HPDE6-E6E7 (cell line): ENCODE measurements at regions not wholly inside any gene's neighbourhood (a gene's known extent, or its start where the extent isn't known, plus 50 kb on each side); places are given as distances from the start of the nearest gene placed in this dataset.

Source experiments
- DNase-seq: peaks from one replicate; pipeline ENCODE4 v3.0.0; 2011; ENCODE audit warnings: missing footprints; ENCODE audit errors: extremely low spot score

DNA sequence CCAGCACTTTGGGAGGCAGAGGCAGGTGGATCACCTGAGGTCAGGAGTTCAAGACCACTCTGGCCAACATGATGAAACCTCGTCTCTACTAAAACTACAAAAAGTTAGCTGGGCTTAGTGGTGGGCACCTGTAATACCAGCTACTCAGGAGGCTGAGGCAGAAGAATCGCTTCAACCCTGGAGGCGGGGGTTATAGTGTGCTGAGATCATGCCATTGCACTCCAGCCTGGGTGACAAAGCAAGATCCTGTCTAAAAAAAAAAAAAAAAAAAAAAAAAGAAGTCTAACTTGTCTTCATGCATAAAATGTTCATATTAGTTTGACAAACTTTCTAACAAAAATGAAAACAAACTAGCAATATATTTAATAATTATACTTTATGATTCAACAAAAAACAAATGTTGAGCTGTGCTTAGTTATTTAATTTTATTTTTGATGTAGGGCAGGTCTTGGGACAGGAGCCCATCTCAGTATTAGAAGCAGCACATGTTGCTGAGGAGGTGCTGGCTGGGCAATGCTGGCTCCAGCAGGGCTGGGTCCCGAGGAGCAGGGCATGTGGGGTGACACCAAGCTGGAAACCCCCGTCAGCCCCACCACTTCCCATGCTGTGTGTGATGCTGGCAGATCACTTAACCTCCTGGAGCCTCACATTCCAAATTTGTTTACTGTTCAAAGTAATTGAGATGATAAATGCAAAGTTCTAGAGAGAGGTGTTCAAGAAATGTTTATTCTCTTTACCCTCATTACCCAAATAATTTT is 335.3 kb upstream of the KLF6 start:
- DNase-seq = no peak

DNA sequence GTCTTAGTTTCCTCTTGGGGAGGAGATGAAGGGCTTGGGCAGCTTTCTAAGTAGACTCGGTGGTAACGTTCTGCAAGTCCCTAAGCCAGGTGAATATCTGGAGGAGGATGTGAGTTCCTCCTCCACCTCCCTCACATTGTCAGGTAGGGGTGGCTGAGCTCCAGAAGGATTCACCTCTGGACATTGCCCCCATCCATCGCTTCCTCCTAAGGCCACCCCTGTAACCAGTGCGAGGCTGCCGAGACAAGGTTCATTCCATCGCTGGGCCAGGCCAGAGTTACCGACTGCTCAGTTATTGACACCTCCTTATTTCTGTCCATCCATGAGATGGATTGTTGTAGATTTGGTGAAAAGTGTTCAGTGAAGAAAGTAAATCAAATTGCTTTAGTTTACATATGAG is 334.1 kb upstream of the KLF6 start:
- DNase-seq = no peak

DNA sequence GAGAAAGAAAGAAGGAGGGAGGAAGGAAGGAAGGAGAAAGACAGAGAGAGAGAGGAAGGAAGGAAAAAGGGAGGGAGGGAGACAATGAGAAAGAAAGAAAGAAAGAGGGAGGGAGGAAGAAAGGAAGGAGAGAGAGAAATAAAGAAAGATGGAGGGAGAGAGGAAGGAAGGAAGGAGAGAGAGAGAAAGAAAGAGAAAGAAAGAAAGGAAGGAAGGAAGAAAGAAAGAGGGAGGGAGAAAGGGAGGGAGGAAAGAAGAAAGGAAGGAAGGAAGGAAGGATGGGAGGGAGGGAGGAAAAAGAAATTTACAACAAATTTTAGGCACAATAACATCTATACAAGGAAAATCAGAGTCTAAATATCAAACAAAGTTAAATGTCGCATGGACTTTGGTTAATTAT is 332.6 kb upstream of the KLF6 start:
- no peak for DNase-seq

DNA sequence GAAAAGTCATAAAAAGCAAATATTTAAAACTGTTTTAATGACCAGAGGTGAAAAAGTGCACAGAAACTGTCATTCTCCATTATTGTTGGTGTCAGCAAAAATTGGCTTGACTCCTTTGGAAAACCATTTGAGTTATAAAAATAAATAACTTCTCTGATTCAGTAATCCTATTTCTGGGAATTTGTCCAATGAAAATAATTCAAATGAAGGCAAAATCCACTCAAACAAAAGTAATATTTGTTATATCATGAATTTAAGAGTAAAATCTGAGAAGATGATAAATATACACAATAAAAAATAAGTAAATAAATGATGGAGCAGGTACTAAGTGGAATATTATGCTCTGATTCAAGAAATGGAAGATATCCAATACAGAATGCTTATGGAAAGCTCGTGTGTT is 326.6 kb upstream of the KLF6 start:
- no peak for DNase-seq

DNA sequence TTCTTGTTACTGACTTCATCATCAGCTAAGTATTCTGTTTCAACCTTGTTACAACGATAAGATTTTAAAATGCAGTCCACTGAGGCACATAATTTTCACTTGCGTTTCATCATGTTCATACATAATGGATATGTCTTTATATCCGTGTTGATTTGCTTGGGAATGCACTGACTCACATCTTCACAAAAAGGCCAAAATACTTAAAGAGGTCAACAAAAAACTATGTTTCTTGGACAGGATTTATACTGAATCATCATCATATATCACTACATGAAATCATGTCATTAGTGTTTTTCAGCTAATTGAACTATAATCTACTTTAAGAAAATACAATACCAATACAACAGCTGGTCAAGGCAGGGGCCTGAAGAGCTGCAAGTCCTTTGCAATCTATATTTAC is 324.5 kb upstream of the KLF6 start:
- no peak for DNase-seq

DNA sequence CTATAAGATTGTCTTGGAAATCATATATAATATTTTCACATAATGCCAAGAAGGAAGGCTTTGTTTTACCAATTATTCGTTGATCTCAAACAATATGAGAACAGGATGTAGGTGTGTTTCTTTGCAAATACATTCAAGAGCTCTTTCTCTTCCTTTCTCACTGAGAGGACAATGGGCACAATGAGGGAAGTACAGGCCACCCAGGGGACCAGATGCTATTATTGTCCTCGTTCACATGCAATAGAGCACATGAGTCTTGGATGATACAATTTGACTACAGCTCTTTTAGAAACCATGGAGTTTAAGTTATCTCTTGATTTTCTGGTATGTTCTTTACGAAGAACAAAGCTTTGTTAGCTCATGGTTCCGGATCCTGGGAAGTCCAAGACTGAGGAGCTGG is 323.7 kb upstream of the KLF6 start:
- no peak for DNase-seq

DNA sequence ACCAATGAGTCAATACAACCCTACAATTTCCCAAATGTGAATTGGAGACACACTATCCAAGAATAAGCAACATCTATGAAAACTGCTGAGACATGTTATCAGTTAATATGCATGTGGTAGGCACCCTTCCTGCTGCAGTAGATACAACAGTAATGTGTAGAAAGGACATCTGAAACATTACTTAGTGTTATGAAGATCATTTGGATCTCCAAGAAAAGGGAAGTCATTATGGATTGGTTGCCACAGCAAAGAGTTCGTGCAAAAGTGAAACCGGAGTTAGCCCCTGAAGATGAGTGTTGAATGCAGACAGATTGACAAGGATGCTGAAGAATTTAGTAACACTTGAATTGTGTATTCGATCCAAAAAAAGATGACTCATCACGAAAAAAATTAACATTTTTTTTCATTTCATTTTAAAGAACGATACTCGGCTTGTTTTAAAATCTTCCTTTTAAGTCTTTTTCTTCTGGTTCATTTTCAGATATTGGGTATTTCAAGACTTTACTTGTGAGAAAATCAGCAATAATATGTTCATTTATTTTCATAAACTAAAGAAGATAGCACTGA is 322.4 kb upstream of the KLF6 start:
- DNase-seq = no peak

DNA sequence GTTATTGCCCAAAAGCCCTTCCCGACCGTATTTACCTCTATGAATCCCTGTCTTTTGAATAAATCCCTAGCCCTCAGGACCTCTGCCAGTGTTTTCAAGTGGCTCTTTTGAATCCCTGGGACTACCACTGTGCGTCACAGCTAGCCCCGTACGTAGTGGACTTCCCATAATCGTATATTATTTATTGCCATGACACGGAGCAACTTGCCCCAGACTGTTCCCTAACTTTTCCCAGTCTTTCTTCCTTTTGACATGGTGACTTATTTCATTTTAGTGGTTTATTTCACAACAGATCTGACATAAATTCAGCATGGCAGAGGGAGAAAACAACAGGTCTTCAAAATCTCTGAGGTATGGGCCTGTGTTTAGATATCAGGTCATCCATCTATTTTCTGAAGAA is 318.6 kb upstream of the KLF6 start:
- no peak for DNase-seq

DNA sequence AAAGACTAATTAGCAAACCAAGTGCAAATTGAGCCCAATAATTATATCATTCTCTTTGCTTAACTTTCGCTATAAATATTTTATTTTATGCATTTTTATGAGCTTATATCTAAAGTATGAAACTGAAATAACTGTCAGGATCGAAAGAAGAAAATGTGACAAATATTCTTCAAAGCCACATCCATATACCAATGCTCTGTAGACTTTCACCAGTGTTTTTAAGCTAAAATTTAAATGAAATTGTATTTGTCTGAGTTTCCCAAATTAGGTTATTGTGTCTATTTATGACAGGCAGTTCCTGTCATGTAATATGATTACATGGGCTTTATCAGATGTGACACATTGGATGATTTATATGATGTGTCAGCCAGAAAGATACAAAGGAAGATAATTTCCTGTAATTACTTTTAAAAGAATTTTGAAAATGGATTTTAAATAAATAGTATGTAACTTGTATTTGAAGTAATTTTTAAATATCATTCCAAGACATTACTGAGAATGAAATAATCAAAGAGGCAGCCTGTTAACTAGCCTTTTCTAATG is 317.9 kb upstream of the KLF6 start:
- no peak for DNase-seq

DNA sequence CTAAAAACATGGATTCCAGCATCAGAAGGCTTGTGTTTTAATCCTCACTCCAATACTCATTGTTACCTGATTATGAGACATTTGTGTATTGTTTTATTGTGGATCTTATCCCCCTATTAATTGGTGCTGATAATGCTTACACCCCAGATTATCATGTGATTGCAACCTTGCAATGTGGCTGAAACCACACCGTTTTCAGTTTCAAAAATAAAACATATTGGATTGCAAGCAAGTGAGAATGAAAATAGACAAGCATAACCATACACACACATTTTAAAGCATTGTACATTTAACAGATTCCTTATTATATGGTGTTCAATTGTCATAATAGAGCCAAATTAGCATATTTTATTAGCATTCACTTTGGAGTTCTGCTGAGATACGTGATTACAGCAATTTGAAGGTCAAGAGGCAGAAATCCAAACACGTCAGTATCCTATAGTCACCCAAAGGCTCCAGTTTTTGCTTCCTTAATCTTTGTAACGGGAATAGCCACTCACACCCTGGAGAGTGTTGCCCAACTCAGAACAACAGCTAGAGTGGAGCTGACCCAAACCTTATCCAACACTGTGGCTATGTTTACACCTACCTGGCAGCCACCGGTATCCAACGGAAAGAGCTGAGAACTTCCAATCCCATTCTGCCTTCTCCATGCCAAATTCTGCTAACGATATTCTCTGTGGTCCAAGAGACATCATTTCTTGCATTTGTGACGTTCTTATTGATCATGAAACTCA is 317.1 kb upstream of the KLF6 start:
- no peak for DNase-seq

DNA sequence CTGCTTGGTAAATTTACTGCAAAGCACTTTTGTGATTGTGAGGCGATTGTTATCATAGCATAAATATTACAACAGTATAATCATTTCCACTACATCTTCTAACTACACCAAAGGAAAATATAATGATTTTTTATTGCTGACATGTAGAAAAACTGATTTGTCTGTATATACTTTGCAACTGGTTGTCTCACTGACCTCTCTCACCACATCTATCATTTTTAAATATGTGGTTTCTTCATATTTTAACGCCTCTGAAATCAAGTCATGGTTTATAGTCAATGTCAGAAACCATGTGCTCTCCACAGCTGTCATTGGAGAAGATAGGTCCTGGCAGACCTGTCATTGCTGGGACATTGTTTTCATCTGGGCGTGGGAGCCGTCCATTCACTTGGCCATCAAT is 315.4 kb upstream of the KLF6 start:
- DNase-seq = no peak

DNA sequence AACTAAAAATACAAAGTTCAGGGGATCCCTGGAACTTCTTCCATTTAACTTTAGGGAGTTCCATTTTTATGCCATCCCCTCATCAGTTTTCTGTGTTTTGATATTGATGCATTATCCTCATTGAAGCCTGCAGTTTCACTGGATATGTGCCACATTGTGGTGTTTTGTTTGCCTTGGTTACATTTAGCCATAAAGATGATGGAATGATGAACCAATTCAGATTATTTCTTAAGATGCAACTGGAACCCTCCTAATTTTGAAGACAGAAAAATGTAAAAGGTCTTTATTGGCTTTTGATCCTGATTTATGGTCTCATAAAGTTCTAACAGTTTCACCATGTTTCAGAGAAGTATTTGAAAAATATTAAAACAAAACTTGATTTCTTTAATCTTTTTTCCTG is 314.2 kb upstream of the KLF6 start:
- DNase-seq = no peak

DNA sequence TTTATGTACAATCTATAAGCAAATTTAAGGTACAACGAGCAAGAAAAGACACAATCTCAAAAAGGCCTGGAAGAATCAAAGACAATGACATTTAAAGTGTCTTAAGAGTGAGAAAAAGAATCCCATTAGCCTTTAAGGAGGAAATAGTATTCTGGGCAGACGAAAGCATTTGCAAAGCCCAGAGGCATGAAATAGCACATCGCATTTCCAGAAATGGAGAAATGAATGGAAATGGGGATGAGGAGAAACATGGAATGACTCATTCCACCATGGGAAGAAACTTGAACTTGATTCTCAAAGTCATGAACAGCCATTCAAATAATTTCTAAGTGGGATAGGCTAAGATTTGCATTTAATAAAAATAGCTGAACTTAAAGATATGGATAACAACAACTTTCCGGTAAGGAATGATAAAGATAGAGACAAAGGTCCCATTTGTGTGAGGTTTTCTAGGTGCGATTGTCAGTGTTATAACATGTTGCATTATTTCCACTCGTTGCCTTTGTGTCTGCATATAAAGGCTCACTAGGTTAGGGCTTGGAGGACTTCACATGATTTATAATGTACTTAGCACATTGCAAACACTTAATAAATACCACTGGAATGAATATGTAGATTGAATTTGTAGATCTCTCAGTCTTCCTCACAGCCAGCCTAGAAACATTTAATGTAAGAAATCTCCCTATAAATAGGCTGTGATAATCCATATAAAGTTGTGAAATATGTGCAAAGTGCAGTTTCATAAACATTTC is 310.3 kb upstream of the KLF6 start:
- DNase-seq = no peak

DNA sequence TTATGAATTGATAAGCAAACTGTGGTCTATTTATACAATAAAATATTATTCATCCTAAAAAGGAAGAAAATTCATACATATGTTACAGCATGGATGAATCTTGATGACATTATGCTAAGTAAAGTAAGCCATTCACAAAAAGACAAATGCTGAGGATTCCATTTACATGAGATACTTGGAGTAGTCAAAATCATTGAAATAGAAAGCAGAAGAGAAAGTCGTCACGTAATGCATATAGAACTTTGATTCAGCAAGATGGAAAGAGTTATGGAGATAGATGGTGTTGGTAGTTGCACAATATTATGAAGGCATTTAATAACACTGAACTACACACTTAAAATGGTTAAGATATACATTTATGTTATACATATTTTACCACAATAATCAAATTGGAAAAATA is 309.7 kb upstream of the KLF6 start:
- no peak for DNase-seq

DNA sequence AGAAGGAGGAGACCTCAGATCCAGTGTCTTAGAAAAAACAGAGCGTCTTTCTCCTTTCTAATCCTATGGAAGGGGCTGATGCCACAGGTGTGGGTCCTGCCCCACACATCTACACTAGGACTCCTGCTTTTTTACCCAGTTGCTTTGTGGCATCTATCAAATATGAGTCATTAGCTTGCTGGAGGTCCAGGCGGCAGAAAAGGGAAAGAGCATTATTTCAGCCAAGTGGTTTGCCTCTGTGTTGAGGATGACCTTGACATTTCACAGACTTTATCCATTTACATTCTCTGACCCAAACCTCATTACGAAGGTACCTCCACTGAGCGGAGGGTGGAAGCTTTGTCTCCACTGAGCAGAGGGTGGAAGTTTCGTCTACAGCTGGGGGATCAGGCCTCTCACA is 308.4 kb upstream of the KLF6 start:
- DNase-seq = no peak

DNA sequence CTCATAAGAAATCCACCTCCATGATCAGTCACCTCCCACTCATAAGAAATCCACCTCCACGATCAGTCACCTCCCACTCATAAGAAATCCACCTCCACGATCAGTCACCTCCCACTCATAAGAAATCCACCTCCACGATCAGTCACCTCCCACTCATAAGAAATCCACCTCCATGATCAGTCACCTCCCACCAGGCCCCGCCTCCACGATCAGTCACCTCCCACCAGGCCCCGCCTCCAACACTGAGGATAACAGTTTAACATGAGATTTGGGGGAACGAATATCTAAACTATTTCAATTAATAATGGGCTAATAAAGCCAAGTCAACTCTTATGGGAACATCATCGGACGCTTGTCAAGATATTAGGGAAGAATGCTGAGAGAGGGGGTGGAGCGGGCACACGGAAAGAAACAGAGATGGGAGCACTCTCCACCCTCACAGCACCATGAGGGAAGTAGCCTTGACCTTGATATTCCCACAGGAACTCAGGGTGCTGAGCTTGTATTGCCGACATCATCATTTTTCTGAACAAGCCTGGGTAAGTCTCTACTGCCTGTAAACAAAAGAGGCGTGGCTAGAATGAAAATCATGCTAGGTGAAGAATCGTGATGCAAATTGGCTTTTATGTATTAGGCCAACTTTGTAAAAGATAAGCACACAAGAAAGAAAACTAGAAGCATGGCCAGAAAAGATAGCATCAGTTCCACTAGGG is 303.5 kb upstream of the KLF6 start:
- DNase-seq = no peak

DNA sequence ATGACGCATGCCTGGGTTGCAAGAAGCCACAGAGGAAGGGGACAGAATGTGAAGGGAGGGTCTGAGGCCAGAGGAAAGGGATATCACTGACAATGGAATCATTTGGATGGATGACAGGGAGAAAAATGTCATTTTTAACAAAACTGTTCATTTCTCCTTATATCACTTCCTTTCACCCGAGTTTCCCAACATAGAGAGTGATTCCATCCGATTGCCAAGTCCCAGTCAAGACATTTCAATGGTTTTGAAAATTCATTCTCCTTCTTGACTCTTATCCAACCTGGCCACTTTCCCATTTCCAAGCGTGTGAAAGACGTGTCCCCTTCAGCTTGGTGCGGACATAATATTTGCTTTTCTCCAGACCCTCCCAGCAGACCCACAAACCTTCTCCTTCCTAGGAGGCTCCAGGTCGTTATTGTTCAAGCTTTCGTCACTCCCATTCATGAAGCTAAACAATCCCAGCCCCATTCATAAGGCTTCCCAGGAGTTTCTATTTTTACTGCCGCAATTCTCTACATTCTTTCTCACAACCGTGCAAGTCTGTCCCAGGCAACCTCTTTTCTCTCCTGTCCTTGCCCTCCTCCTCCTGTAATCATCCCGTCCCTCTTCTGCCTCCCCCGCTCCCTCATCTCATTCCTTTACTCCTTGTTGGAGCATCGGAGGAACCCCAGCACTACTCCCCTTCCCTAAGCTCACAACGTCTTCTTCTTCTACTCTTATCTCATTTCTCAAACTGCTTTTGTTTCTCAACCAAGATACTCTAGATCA is 301.3 kb upstream of the KLF6 start:
- no peak for DNase-seq

DNA sequence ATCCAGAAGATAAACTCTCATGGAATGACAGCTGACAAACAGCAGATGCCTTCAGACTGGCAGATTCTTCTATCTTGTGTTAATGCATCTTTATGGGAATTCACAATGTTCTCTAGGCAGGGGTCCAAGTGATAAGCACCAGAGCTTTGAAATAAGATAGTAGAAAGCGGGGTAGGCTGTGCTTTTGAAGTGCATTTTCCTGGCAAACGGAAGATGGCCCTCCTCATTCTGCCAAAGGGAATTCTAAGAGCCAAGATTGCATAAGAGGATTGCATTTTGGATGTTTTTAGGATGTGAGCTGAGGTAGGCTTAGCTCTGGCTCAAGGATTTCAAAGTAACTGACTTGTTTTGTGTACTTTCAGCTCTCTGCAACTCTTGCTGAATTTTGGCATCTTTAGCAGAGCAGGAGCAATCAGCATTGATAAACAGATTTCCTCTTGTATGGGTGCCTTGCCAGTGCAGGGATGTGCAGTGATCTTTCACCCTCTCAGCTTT is 298.5 kb upstream of the KLF6 start:
- no peak for DNase-seq

DNA sequence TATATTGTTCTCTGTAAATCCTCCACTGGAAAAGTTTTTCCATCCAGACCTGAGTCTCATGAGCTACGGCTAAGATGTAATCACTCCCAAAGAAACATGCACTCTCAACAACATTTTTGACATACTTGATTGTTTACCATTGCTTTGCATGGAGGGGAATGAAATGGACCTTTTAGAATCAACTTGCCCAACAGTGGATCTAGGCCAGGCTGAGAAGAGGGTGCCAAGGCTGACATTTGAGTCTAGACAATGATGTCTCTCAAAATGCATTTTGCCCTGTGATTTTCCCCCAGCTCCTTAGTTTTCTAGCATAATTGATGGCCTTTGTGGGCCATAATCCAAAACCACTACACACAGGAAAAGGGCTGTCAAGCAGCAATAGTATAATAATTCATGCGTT is 297.9 kb upstream of the KLF6 start:
- no peak for DNase-seq

DNA sequence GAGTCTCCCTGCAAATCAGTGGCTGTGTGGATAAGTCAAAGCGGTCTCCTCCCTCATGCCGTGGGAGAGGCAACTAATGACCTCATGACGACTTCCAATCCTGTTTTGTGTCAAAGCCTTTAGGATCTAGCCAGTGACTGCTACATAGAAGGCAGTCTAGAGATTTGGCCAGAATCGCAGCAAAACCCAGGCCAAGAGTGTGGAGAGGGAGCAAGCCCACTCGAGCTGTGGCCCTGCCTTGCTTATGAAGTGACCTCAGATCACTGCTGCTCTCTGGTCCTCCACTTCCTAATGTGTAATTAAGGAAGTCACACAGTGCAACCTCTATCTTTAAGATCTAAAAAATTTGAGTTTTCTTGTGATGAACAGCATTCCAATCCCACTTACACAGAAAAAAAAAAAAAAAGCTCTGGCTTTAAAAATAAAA is 296.7 kb upstream of the KLF6 start:
- DNase-seq = no peak
